WTC11 (cell line): ENCODE measurements at regions not wholly inside any gene's neighbourhood (a gene's known extent, or its start where the extent isn't known, plus 50 kb on each side); places are given as distances from the start of the nearest gene placed in this dataset.
A peak's percentile ranks its signal among the peaks of the same experiment; 100 is the strongest.

Experiments
- ATAC-seq: fragments of 200-7000 bp; cut with Tn5 transposase; 2 replicates; pipeline ENCODE4 v1.10.0; 2021; ENCODE audit warnings: mild to moderate bottlenecking, moderate library complexity
- CTCF ChIA-PET: fragments of 300-600 bp; sonication (Branson Sonifier 250); formaldehyde crosslinking; loops from one replicate; lab custom pipeline; 2021; ENCODE audit warnings: antibody characterized with exemption; lab: Charles Lee
- POLR2A ChIA-PET: fragments of 350-600 bp; sonication (Branson Sonifier 250); formaldehyde crosslinking; loops from one replicate; lab custom pipeline; 2021; ENCODE audit warnings: antibody characterized with exemption; lab: Charles Lee
- DNase-seq: peaks from one replicate; pipeline ENCODE4 v3.0.0; 2021; ENCODE audit warnings: low spot score
- H3K27ac Mint-ChIP-seq: 2 replicates; pipeline ENCODE4 v1.8.0; 2021; ENCODE audit warnings: mixed read lengths
- H3K27me3 Mint-ChIP-seq: 2 replicates; pipeline ENCODE4 v1.8.0; 2021; ENCODE audit warnings: low read depth, mild to moderate bottlenecking, moderate library complexity, mixed read lengths
- H3K36me3 Mint-ChIP-seq: 2 replicates; pipeline ENCODE4 v1.8.0; 2021; ENCODE audit warnings: mixed read lengths
- H3K4me1 Mint-ChIP-seq: 2 replicates; pipeline ENCODE4 v1.8.0; 2022; ENCODE audit warnings: mixed read lengths
- H3K4me3 Mint-ChIP-seq: 2 replicates; pipeline ENCODE4 v1.8.0; 2021; ENCODE audit warnings: mild to moderate bottlenecking, moderate library complexity, mixed read lengths
- H3K9me3 Mint-ChIP-seq: 2 replicates; pipeline ENCODE4 v1.8.0; 2021; ENCODE audit warnings: mixed read lengths
- FOXK1 ChIP-seq: sonication (generic); formaldehyde crosslinking; IDR thresholded peaks from 2 replicates; pipeline ENCODE4 v1.8.0; 2022; ENCODE audit warnings: mild to moderate bottlenecking, moderate library complexity, missing genetic modification reagents
- GABPB1 ChIP-seq: sonication (generic); formaldehyde crosslinking; IDR thresholded peaks from 2 replicates; pipeline ENCODE4 v1.8.1; 2023; ENCODE audit warnings: mild to moderate bottlenecking, missing genetic modification reagents
- MYBL2 ChIP-seq: sonication (generic); formaldehyde crosslinking; IDR thresholded peaks from 2 replicates; pipeline ENCODE4 v1.8.1; 2023; ENCODE audit warnings: mild to moderate bottlenecking, moderate library complexity, missing genetic modification reagents
- NFYB ChIP-seq: sonication (generic); formaldehyde crosslinking; conservative IDR thresholded peaks from 2 replicates; pipeline ENCODE4 v1.8.0; 2022; ENCODE audit warnings: low read depth, missing genetic modification reagents
- SMAD4 ChIP-seq: sonication (generic); formaldehyde crosslinking; IDR thresholded peaks from 2 replicates; pipeline ENCODE4 v1.8.0; 2022; ENCODE audit warnings: mild to moderate bottlenecking, missing genetic modification reagents
- TEAD4 ChIP-seq: sonication (generic); formaldehyde crosslinking; IDR thresholded peaks from 2 replicates; pipeline ENCODE4 v1.8.0; 2022; ENCODE audit warnings: mild to moderate bottlenecking, missing genetic modification reagents
- ZBTB21 ChIP-seq: sonication (generic); formaldehyde crosslinking; IDR thresholded peaks from 2 replicates; pipeline ENCODE4 v1.8.1; 2023; ENCODE audit warnings: mild to moderate bottlenecking, missing genetic modification reagents, borderline replicate concordance
- ZNF317 ChIP-seq: sonication (generic); formaldehyde crosslinking; IDR thresholded peaks from 2 replicates; pipeline ENCODE4 v1.8.1; 2023; ENCODE audit warnings: low read depth, mild to moderate bottlenecking, moderate library complexity, missing genetic modification reagents, borderline replicate concordance
- ZNF396 ChIP-seq: fragments of 250-450 bp; sonication (Bioruptor Pico); IDR thresholded peaks from 2 replicates; pipeline ENCODE4 v1.8.0; 2021; ENCODE audit warnings: mild to moderate bottlenecking, moderate library complexity, borderline replicate concordance
- ZNF423 ChIP-seq: fragments of 250-450 bp; sonication (Bioruptor Pico); IDR thresholded peaks from 2 replicates; pipeline ENCODE4 v2.1.2; 2022; ENCODE audit warnings: mild to moderate bottlenecking, moderate library complexity
- ZNF671 ChIP-seq: fragments of 250-450 bp; sonication (Bioruptor Pico); IDR thresholded peaks from 2 replicates; pipeline ENCODE4 v1.8.0; 2021; ENCODE audit warnings: mild to moderate bottlenecking
- TF ChIP-seq, protein P1 (sequence below): fragments of 250-450 bp; sonication (Bioruptor Pico); IDR thresholded peaks from 2 replicates; pipeline ENCODE4 v1.9.0; 2021; ENCODE audit warnings: mild to moderate bottlenecking, borderline replicate concordance
- TF ChIP-seq, protein P2 (sequence below): sonication (generic); formaldehyde crosslinking; IDR thresholded peaks from 2 replicates; pipeline ENCODE4 v1.8.1; 2022; ENCODE audit warnings: low read depth, missing genetic modification reagents, borderline replicate concordance
- TF ChIP-seq, protein P3 (sequence below): sonication (generic); formaldehyde crosslinking; IDR thresholded peaks from 2 replicates; pipeline ENCODE4 v1.8.0; 2022; ENCODE audit warnings: mild to moderate bottlenecking, missing genetic modification reagents
- TF ChIP-seq, protein P4 (sequence below): fragments of 250-450 bp; sonication (Bioruptor Pico); conservative IDR thresholded peaks from 2 replicates; pipeline ENCODE4 v1.9.0; 2021; ENCODE audit warnings: mild to moderate bottlenecking
- TF ChIP-seq, protein P5 (sequence below): fragments of 250-450 bp; sonication (Bioruptor Pico); IDR thresholded peaks from 2 replicates; pipeline ENCODE4 v1.9.0; 2021; ENCODE audit warnings: moderate library complexity, mild to moderate bottlenecking, inconsistent platforms, borderline replicate concordance
- TF ChIP-seq, protein P6 (sequence below): sonication (generic); formaldehyde crosslinking; IDR thresholded peaks from 2 replicates; pipeline ENCODE4 v1.8.1; 2022; ENCODE audit warnings: mild to moderate bottlenecking, missing genetic modification reagents, moderate library complexity, borderline replicate concordance

DNA sequence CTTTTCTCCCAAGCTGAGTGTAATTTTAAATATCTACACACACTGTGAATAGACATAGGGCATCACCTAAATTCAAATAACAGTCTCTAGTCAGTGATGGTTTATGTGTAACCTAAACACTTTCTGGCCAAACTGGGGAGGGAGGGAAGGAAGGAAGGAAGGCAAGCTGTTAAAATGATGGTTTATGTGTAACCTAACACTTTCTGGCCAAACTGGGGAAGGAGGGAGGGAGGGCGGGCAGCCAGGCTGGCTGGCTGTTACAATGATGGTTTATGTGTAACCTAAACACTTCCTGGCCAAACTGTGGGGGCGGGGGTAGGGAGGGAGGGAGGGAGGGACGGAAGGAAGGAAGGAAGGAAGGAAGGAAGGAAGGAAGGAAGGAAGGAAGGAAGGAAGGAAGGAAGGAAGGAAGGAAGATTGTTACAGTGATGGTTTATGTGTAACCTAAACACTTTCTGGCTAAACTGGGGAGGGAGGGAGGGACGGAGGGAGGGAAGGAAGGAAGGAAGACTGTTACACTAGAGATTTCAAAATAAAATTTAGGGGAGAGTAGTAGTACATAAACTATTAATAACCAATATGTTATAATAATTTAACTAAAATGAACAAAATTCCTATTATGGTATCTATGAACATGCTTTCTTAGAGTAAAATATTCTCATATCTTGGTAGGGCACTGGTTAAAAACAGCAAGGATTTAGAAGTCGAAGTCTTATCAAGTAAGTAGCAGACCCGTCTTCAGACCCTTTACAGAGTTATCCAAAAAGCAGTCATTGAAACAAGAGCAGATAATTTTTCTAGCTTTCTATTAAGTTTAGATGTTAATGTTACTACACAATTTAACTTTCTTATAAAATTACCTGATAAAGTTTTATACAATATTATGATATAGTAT is 148.1 kb downstream of the LMLN start:
- Mint-ChIP-seq H3K4me1 (peaks cover 18% of the 10 kb centered on the region), H3K27me3 (peaks cover 34% of the 10 kb centered on the region), H3K36me3 (no peaks in the 10 kb centered on the region), H3K27ac (no peak overlapping the region), H3K9me3 (0 out of 2 replicates have a peak, but pooled peaks cover 4% of the 10 kb centered on the region), H3K4me3 (no peak overlapping the region)
- ChIA-PET CTCF (interaction anchor here (1.0 kb wide), 1 partner anchor 203 kb away, joined by 3 read pairs; no protein-coding TSS in a partner anchor), POLR2A (no interaction called here)
- peak; percentile 65 for ATAC-seq
- TF ChIP-seq, protein P1, sequence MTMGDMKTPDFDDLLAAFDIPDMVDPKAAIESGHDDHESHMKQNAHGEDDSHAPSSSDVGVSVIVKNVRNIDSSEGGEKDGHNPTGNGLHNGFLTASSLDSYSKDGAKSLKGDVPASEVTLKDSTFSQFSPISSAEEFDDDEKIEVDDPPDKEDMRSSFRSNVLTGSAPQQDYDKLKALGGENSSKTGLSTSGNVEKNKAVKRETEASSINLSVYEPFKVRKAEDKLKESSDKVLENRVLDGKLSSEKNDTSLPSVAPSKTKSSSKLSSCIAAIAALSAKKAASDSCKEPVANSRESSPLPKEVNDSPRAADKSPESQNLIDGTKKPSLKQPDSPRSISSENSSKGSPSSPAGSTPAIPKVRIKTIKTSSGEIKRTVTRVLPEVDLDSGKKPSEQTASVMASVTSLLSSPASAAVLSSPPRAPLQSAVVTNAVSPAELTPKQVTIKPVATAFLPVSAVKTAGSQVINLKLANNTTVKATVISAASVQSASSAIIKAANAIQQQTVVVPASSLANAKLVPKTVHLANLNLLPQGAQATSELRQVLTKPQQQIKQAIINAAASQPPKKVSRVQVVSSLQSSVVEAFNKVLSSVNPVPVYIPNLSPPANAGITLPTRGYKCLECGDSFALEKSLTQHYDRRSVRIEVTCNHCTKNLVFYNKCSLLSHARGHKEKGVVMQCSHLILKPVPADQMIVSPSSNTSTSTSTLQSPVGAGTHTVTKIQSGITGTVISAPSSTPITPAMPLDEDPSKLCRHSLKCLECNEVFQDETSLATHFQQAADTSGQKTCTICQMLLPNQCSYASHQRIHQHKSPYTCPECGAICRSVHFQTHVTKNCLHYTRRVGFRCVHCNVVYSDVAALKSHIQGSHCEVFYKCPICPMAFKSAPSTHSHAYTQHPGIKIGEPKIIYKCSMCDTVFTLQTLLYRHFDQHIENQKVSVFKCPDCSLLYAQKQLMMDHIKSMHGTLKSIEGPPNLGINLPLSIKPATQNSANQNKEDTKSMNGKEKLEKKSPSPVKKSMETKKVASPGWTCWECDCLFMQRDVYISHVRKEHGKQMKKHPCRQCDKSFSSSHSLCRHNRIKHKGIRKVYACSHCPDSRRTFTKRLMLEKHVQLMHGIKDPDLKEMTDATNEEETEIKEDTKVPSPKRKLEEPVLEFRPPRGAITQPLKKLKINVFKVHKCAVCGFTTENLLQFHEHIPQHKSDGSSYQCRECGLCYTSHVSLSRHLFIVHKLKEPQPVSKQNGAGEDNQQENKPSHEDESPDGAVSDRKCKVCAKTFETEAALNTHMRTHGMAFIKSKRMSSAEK (CRISPR knock-in tag): no peak
- TF ChIP-seq ZNF396 (CRISPR knock-in tag) (no peak), ZNF423 (CRISPR knock-in tag) (no peak), TEAD4 (no peak), ZNF671 (CRISPR knock-in tag) (no peak), GABPB1 (CRISPR knock-in tag) (no peak)
- TF ChIP-seq, protein P2, sequence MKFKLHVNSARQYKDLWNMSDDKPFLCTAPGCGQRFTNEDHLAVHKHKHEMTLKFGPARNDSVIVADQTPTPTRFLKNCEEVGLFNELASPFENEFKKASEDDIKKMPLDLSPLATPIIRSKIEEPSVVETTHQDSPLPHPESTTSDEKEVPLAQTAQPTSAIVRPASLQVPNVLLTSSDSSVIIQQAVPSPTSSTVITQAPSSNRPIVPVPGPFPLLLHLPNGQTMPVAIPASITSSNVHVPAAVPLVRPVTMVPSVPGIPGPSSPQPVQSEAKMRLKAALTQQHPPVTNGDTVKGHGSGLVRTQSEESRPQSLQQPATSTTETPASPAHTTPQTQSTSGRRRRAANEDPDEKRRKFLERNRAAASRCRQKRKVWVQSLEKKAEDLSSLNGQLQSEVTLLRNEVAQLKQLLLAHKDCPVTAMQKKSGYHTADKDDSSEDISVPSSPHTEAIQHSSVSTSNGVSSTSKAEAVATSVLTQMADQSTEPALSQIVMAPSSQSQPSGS: no peak
- TF ChIP-seq, protein P3, sequence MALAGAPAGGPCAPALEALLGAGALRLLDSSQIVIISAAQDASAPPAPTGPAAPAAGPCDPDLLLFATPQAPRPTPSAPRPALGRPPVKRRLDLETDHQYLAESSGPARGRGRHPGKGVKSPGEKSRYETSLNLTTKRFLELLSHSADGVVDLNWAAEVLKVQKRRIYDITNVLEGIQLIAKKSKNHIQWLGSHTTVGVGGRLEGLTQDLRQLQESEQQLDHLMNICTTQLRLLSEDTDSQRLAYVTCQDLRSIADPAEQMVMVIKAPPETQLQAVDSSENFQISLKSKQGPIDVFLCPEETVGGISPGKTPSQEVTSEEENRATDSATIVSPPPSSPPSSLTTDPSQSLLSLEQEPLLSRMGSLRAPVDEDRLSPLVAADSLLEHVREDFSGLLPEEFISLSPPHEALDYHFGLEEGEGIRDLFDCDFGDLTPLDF (CRISPR knock-in tag): no peak
- TF ChIP-seq, protein P4, sequence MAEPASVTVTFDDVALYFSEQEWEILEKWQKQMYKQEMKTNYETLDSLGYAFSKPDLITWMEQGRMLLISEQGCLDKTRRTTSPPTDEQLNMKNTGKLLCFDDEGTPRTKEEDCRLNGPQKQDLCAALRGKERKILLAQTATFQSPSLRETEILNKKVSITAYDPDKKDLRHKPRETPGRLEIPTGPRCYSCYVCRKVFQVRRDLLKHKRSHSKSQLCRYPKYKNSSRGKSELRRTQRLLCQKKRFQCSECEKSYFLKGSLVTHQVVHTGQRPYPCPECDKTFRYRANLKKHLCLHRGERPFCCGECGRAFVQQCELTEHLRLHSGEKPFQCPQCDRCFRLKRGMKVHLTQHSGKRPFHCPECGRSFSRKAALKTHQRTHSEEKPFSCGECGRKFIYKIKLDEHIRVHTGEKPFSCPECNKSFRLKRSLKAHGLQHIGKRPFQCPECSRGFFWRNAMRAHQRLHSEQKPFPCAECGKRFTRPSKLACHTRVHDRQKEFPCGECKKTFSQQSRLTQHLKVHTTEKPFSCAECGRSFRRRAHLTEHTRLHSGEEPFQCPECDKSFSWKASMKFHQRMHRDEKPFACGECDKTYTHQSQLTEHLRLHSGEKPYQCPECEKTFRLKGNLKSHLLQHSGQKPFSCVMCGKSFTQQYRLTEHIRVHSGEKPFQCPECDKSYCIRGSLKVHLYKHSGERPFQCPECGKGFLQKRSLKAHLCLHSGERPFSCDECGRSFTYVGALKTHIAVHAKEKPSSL (CRISPR knock-in tag): no peak
- TF ChIP-seq, protein P5, sequence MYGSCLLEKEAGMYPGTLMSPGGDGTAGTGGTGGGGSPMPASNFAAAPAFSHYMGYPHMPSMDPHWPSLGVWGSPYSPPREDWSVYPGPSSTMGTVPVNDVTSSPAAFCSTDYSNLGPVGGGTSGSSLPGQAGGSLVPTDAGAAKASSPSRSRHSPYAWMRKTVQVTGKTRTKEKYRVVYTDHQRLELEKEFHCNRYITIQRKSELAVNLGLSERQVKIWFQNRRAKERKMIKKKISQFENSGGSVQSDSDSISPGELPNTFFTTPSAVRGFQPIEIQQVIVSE (CRISPR knock-in tag): no peak
- no peak for DNase-seq

DNA sequence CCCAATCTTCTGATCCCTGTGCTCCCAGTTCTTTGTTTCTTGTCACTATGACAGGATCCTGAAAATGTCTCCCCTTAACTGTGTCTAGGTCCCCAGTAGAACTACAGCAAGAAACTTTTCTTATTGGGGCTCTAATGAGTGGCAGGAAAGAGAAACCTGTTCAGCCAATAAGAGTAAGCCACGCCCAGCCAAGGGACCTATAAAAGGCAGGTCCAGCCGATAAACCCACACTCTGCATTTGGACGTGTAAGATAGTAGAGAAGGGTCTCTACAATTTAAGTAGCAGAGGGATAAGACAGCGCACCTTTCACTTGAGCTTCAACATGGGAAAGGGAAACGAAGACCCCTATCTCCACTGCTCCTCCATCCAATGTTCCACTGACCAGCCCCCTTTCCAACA is 149.9 kb downstream of the LMLN start:
- ATAC-seq (no peak), DNase-seq (no peak)
- ChIA-PET POLR2A (no interaction called here), CTCF (interaction anchor here (2.4 kb wide), 1 partner anchor 29 kb away, joined by 12 read pairs; no protein-coding TSS in a partner anchor)
- H3K27me3 Mint-ChIP-seq: peaks cover 52% of the 10 kb centered on the region
- 0 out of 2 replicates have a peak, but pooled peaks cover 4% of the 10 kb centered on the region for H3K9me3 Mint-ChIP-seq
- peaks cover 20% of the 10 kb centered on the region for H3K4me1 Mint-ChIP-seq
- H3K27ac Mint-ChIP-seq: no peak overlapping the region
- no peak overlapping the region for H3K4me3 Mint-ChIP-seq
- no peaks in the 10 kb centered on the region for H3K36me3 Mint-ChIP-seq
- TF ChIP-seq NFYB (CRISPR knock-in tag): no peak
- TF ChIP-seq, protein P4 (CRISPR knock-in tag): no peak
- TF ChIP-seq ZBTB21: no peak
- no peak for TF ChIP-seq SMAD4 (CRISPR knock-in tag)
- no peak for TF ChIP-seq MYBL2 (CRISPR knock-in tag)
- TF ChIP-seq, protein P6, sequence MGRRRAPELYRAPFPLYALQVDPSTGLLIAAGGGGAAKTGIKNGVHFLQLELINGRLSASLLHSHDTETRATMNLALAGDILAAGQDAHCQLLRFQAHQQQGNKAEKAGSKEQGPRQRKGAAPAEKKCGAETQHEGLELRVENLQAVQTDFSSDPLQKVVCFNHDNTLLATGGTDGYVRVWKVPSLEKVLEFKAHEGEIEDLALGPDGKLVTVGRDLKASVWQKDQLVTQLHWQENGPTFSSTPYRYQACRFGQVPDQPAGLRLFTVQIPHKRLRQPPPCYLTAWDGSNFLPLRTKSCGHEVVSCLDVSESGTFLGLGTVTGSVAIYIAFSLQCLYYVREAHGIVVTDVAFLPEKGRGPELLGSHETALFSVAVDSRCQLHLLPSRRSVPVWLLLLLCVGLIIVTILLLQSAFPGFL (CRISPR knock-in tag): no peak
- no peak for TF ChIP-seq FOXK1
- TF ChIP-seq ZNF317 (CRISPR knock-in tag): no peak
